K562 (cell line): ENCODE measurements at regions not wholly inside any gene's neighbourhood (a gene's known extent, or its start where the extent isn't known, plus 50 kb on each side); places are given as distances from the start of the nearest gene placed in this dataset.

Source experiments
- ATAC-seq: fragments of 200-7000 bp; cut with Tn5 transposase; 3 replicates; pipeline ENCODE4 v1.9.1; 2020; ENCODE audit warnings: moderate library complexity
- BruUV-seq: library from RNA; stranded (reverse); fragments of 400-500 nt; replicated peaks from 2 replicates; lab custom pipeline; 2021; lab: Mats Ljungman, UMichigan
- CTCF ChIA-PET: fragments of 300-600 bp; formaldehyde crosslinking; extraction: SDS; loops from one replicate; lab custom pipeline; 2021; ENCODE audit warnings: low intra/inter-chr PET ratio; lab: Yijun Ruan, JAX
- POLR2A ChIA-PET: fragments of 300-600, 350-650 bp; sonication (Branson Sonifier 250); formaldehyde crosslinking; extraction: SDS; loops from one replicate; lab custom pipeline; 2021; ENCODE audit warnings: antibody characterized with exemption, inconsistent platforms; lab: Yijun Ruan, JAX
- DNase-seq, 4 experiments: peaks; one replicate each; pipeline versions ENCODE4 v3.0.0 to v3.0.0-alpha.2; 2011 to 2018; ENCODE audit warnings: low spot score in 3 of 4, mixed read lengths in 3 of 4; ENCODE audit errors: extremely low read depth in 1 of 4
- FAIRE-seq: peaks from 2 replicates; lab custom pipeline; 2011; peaks lifted over from hg19 to GRCh38; lab: Jason Lieb, UNC
- H2AFZ ChIP-seq: 2 replicates; pipeline ENCODE4 v1.6.0; 2011; ENCODE audit warnings: low read depth, low read length, control low read depth, inconsistent platforms
- H3K27ac ChIP-seq: fragments of 200-600 bp; 3 replicates; pipeline ENCODE4 v1.8.0; 2011; ENCODE audit warnings: low read depth, mild to moderate bottlenecking, control low read depth, inconsistent platforms, low read length, moderate library complexity, mixed read lengths; ENCODE audit errors: extremely low read depth
- H3K27me3 ChIP-seq, 2 experiments: fragments of 300-600 bp in 1 of 2; 2 replicates in 1 of 2; 3 replicates in 1 of 2; pipeline versions ENCODE4 v1.6.0 to v1.8.0; 2011; ENCODE audit warnings: inconsistent platforms in 2 of 2, low read length in 2 of 2, mild to moderate bottlenecking in 1 of 2, mixed read lengths in 1 of 2, moderate library complexity in 1 of 2; ENCODE audit not compliant: control insufficient read depth in 2 of 2, insufficient read depth in 2 of 2
- H3K36me3 ChIP-seq: fragments of 300-600 bp; 3 replicates; pipeline ENCODE4 v1.8.0; 2011; ENCODE audit warnings: mild to moderate bottlenecking, low read length, inconsistent platforms; ENCODE audit not compliant: control insufficient read depth, insufficient read depth
- H3K4me1 ChIP-seq, 2 experiments: fragments of 200-600 bp in 1 of 2; replicated peaks in 1 of 2; 2 replicates in 1 of 2; 3 replicates in 1 of 2; pipeline versions ENCODE4 v1.5.1 to v1.8.0; 2011; ENCODE audit warnings: inconsistent platforms in 2 of 2, low read length in 2 of 2, mild to moderate bottlenecking in 1 of 2, mixed read lengths in 1 of 2, moderate library complexity in 1 of 2; ENCODE audit not compliant: control insufficient read depth in 2 of 2, insufficient read depth in 2 of 2
- H3K4me2 ChIP-seq: 2 replicates; pipeline ENCODE4 v1.6.1; 2011; ENCODE audit warnings: low read length, control low read depth, inconsistent platforms, mixed read lengths; ENCODE audit not compliant: insufficient read depth
- H3K4me3 ChIP-seq: fragments of 200-600 bp; sonication (generic), shearing (Covaris generic); 2 replicates; pipeline ENCODE4 v1.5.1; 2016; ENCODE audit warnings: control low read depth, inconsistent platforms
- H3K79me2 ChIP-seq: fragments of 200-600 bp; 3 replicates; pipeline ENCODE4 v1.8.0; 2011; ENCODE audit warnings: low read length, inconsistent platforms; ENCODE audit not compliant: control insufficient read depth, insufficient read depth
- H3K9ac ChIP-seq, 2 experiments: 2 replicates each; pipeline versions ENCODE4 v1.6.0 to v1.6.1; 2011; ENCODE audit warnings: low read depth in 2 of 2, low read length in 2 of 2, control low read depth in 1 of 2, inconsistent platforms in 1 of 2, mild to moderate bottlenecking in 1 of 2, mixed read lengths in 1 of 2; ENCODE audit not compliant: insufficient read depth in 1 of 2
- H3K9me1 ChIP-seq: one replicate; pipeline ENCODE4 v1.6.0; 2011; ENCODE audit warnings: inconsistent platforms, mild to moderate bottlenecking, low read length, moderate library complexity; ENCODE audit not compliant: control insufficient read depth, insufficient read depth
- H3K9me3 ChIP-seq: replicated peaks from 2 replicates; pipeline ENCODE4 v1.5.1; 2011; ENCODE audit warnings: low read depth, low read length, inconsistent platforms; ENCODE audit not compliant: control insufficient read depth, insufficient read depth
- H4K20me1 ChIP-seq: replicated peaks from 2 replicates; pipeline ENCODE4 v1.6.1; 2011; ENCODE audit warnings: low read length, inconsistent platforms, mixed read lengths; ENCODE audit not compliant: control insufficient read depth, insufficient read depth
- ARID1B ChIP-seq: fragments of 450-650 bp; IDR thresholded peaks from 2 replicates; pipeline ENCODE4 v1.6.1; 2016; ENCODE audit warnings: antibody characterized with exemption, mild to moderate bottlenecking, inconsistent platforms
- ERF ChIP-seq: fragments of 450-650 bp; formaldehyde crosslinking; IDR thresholded peaks from 2 replicates; pipeline ENCODE4 v1.4.0; 2020; ENCODE audit warnings: mild to moderate bottlenecking, mixed read lengths
- NR2C1 ChIP-seq, 2 experiments: fragments of 450-650 bp; IDR thresholded peaks; 2 replicates each; pipeline ENCODE4 v1.6.1; 2017; ENCODE audit warnings: mild to moderate bottlenecking in 2 of 2, antibody characterized with exemption in 1 of 2, inconsistent platforms in 1 of 2, missing compliant biosample characterization in 1 of 2, missing genetic modification characterization in 1 of 2
- NR3C1 ChIP-seq: sonication (generic); formaldehyde crosslinking; IDR thresholded peaks from 2 replicates; pipeline ENCODE4 v1.8.1; 2022; ENCODE audit warnings: missing genetic modification reagents
- RBM22 ChIP-seq: fragments of 200-400 bp; formaldehyde crosslinking; IDR thresholded peaks from 2 replicates; pipeline ENCODE4 v1.6.1; 2018; ENCODE audit warnings: low read length, low read depth; ENCODE audit not compliant: poor library complexity, severe bottlenecking
- SP2 ChIP-seq: IDR thresholded peaks from 2 replicates; pipeline ENCODE4 v1.6.1; 2011; ENCODE audit warnings: mild to moderate bottlenecking, low read depth, low read length, moderate library complexity; ENCODE audit not compliant: poor library complexity, severe bottlenecking; ENCODE audit errors: extremely low read depth
- SRSF7 ChIP-seq: fragments of 200-400 bp; formaldehyde crosslinking; optimal IDR thresholded peaks from 2 replicates; pipeline ENCODE3; 2017; ENCODE audit warnings: mild to moderate bottlenecking, low read depth, low read length
- ZBTB7A ChIP-seq: IDR thresholded peaks from 2 replicates; pipeline ENCODE4 v1.6.1; 2011; ENCODE audit warnings: low read depth, mild to moderate bottlenecking, low read length, moderate library complexity, borderline replicate concordance; ENCODE audit not compliant: control insufficient read depth
- ZC3H4 ChIP-seq: sonication (generic); formaldehyde crosslinking; IDR thresholded peaks from 2 replicates; pipeline ENCODE4 v1.9.0; 2021; ENCODE audit warnings: missing genetic modification reagents, borderline replicate concordance
- ZNF184 ChIP-seq: sonication (generic); formaldehyde crosslinking; IDR thresholded peaks from 2 replicates; pipeline ENCODE4 v1.5.0; 2020; ENCODE audit warnings: missing genetic modification reagents
- WGBS: fragments of 100-300 bp; shearing (Covaris generic); methylation state at CpG from one replicate; pipeline ENCODE4 v1.1.6; 2016; ENCODE audit warnings: low coverage, mixed read lengths; ENCODE audit not compliant: insufficient coverage; ENCODE audit errors: missing lambda C conversion rate; 5-methylcytosine and 5-hydroxymethylcytosine counted together
- in situ Hi-C: fragments of 300-500 bp; cut with MboI; formaldehyde crosslinking; loops from 4 replicates; pipeline ENCODE4 v1.15.0; 2018; ENCODE audit warnings: inconsistent platforms, mixed read lengths
- intact Hi-C: fragments of 100-400 bp; cut with micrococcal nuclease; formaldehyde crosslinking; loops from 2 replicates; pipeline ENCODE4 v1.14.2; 2022
- TF ChIP-seq, protein P1 (sequence below): fragments of 250-450 bp; sonication (Bioruptor Pico); IDR thresholded peaks from 2 replicates; pipeline ENCODE4 v1.5.0; 2021; ENCODE audit warnings: mild to moderate bottlenecking, borderline replicate concordance
- TF ChIP-seq, protein P2 (sequence below): fragments of 250-450 bp; sonication (Bioruptor Pico); IDR thresholded peaks from 2 replicates; pipeline ENCODE4 v1.4.0; 2020; ENCODE audit warnings: mild to moderate bottlenecking

DNA sequence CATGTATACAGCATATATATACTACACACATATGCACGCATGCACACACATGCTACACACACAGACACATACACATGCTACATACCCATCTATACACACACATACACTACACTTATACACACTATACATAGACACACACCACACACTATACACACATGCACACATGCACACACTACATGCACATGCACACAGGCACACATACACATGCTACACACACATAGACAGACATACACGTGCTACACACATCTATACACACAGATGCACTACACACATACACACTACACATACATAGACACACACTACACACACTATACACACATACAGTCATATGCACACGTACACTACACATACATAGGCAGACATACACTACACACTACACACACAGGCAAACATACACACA lies 51.2 kb upstream of the PRR20G start:
- 0% methylated on average over 3 of the region's 3 CpGs for WGBS
- intact Hi-C loops: no loop called here
- Histone ChIP-seq H3K79me2 (no peaks in the 10 kb centered on the region), H3K4me2 (no peak overlapping the region), H3K9me1 (no peaks in the 10 kb centered on the region), H3K27ac (no peak overlapping the region), H3K9ac (no peak overlapping the region), H3K4me1 (no peaks in the 10 kb centered on the region), H3K4me3 (no peak overlapping the region), H2AFZ (no peak overlapping the region), H3K9me3 (no peaks in the 10 kb centered on the region; the same call in 1 of the 2 replicates), H3K27me3 (no peaks in the 10 kb centered on the region; a peak in 1 of 5 replicates), H4K20me1 (no peaks in the 10 kb centered on the region), H3K36me3 (no peaks in the 10 kb centered on the region)
- FAIRE-seq (no peak), DNase-seq (no peak), ATAC-seq (no peak)
- in situ Hi-C loops: no loop called here
- ChIA-PET CTCF (no interaction called here), POLR2A (no interaction called here)
- no TSS peak for BruUV-seq
- TF ChIP-seq ZBTB7A (no peak), ZC3H4 (no peak), SRSF7 (no peak), ARID1B (no peak), ZNF184 (CRISPR knock-in tag) (no peak), RBM22 (no peak), NR2C1 (IDR thresholded peaks at IDR 0.05) (no peak), NR2C1 (tag; IDR thresholded peaks at IDR 0.05) (no peak), SP2 (no peak), NR3C1 (CRISPR knock-in tag) (no peak), ERF (CRISPR knock-in tag) (no peak)
- TF ChIP-seq, protein P1, sequence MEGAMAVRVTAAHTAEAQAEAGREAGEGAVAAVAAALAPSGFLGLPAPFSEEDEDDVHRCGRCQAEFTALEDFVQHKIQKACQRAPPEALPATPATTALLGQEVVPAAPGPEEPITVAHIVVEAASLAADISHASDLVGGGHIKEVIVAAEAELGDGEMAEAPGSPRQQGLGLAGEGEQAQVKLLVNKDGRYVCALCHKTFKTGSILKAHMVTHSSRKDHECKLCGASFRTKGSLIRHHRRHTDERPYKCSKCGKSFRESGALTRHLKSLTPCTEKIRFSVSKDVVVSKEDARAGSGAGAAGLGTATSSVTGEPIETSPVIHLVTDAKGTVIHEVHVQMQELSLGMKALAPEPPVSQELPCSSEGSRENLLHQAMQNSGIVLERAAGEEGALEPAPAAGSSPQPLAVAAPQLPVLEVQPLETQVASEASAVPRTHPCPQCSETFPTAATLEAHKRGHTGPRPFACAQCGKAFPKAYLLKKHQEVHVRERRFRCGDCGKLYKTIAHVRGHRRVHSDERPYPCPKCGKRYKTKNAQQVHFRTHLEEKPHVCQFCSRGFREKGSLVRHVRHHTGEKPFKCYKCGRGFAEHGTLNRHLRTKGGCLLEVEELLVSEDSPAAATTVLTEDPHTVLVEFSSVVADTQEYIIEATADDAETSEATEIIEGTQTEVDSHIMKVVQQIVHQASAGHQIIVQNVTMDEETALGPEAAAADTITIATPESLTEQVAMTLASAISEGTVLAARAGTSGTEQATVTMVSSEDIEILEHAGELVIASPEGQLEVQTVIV (CRISPR knock-in tag): no peak
- TF ChIP-seq, protein P2, sequence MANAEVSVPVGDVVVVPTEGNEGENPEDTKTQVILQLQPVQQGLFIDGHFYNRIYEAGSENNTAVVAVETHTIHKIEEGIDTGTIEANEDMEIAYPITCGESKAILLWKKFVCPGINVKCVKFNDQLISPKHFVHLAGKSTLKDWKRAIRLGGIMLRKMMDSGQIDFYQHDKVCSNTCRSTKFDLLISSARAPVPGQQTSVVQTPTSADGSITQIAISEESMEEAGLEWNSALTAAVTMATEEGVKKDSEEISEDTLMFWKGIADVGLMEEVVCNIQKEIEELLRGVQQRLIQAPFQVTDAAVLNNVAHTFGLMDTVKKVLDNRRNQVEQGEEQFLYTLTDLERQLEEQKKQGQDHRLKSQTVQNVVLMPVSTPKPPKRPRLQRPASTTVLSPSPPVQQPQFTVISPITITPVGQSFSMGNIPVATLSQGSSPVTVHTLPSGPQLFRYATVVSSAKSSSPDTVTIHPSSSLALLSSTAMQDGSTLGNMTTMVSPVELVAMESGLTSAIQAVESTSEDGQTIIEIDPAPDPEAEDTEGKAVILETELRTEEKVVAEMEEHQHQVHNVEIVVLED (CRISPR knock-in tag): no peak
- TF ChIP-seq, all 486 proteins: peak for 0
